ENCODE measurements at regions not wholly inside any gene's neighbourhood (a gene's known extent, or its start where the extent isn't known, plus 50 kb on each side); places are given as distances from the start of the nearest gene placed in this dataset.

DNA sequence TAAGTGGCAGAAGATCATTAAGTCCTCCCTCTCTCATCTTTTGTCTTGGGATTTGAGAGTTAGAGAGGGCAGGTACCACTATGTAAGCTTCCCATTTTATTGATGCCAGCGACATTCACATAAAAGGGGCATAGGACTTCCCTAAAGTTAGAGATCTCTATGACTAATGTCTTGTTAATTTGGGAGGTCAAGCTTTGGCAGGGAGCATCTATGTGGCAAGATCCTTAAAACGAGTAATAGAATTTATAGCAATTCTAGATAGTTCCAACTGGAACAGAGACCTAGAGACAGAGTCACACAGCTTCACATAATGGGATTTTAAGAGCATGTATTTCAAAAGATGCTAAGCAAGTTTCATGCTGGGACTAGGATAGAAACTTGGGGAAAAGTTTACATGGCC, 308.0 kb downstream of the MAP2K6 start:
- DNase-seq = no peak

DNA sequence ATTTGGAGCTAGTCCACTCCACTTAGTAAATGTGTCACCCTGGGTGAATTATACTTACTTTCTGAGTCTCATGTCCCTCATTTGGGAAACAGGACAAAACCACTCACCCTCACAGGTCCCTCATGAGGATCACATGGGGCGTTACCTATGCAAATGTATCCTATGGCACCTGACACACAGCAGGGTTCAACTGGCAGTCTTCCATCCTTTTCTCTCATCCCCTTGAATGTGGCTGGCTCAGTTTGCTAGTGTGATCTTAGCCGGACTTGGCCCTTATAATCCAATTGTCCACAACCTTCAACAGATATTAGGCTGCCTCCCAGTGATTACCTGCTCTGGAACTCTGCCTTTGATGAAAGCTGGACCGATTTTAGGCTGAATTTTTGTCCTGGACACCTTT, 308.8 kb downstream of the MAP2K6 start:
- no peak for DNase-seq

DNA sequence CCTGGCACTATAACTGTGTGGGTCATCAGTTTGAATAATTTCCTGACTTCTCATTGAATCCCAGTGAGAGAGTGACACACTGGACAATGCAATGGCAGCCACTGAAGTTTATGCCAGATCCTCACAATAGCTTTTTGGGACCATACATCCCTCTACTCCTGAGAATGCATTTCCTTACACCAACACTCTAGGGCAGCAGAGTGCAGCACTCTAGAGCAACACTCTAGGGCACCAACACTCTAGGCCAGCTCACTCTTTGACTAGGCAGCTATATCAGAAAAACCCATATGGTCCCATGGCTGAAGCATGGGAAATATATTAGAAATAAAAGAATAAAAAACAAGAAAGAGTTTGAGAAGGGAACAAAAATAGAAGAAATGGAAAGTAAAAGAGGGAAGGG, 309.2 kb downstream of the MAP2K6 start:
- DNase-seq = no peak

DNA sequence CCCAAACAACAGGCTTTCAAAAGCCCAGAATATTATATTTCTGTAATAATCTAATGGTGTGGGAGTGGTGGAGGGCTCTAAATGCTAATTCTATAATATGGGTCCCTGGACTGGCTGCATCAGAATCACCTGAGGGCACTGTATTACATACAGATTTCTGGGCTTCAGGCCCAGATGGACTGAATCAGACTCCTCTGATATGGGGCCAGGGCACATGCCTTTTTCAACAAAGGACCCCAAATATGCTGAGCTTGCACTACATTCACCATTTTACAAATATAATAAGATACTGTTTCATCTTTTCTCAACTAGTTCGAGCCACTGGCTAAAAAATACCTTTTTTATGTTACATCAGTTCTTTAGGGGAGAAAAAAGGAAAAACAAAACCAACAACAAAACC, 309.7 kb downstream of the MAP2K6 start:
- no peak for DNase-seq

DNA sequence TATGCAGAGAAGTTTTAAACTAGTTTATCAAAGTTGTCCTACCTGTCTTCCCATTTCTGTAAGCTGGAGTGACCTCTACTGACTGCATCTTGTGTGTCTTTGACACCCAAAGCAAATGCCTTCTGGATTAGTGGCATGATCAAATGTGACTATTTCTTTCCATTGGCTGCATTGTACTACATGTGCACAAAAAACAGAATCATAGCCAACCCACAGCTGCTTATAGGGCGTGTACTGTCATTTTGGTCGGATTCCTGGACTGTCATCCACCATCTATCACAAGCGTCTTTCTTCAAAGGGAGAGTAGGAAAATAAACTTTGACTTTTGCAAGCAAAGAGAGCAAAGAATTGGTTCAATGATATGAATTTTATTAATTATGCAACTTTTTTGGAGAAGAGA, 310.6 kb downstream of the MAP2K6 start:
- DNase-seq = no peak

DNA sequence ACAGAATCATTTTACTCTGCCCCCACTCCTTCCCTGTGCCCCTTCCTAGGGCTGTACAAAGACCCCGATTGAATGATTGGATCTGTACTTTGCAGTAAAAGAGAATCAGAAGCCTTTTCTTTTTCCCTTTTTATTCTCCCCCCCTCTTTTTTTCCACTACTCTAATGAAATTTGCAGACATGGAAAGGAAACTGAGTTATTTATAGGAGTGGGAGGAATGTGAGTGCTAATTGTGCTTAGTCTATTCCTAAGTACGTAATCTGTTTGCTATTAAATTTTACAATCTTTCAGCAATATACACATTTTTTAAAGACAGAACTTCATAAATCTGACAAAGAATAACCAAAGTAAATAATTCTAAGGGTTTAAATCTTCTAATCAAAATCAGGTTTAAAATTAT, 314.3 kb downstream of the MAP2K6 start:
- no peak for DNase-seq

DNA sequence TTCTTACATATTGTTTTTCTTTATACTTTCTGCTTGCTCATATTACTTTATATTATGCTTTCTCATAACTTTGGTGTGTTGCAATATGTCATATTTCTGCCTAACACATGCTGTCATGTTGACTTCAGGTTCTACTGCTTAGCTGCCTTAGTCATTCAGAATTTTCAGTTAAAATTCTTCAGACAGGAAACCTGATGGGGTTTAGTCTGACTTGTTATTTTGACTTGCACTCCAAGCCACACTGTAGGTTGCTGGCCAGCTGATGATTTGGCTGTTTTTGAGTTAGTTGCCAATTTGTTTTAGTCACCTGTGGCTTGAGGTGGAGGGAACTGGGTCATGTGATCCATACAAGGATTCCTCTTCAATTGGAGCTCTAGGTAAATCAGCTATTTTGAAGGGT, 315.4 kb downstream of the MAP2K6 start:
- no peak for DNase-seq

DNA sequence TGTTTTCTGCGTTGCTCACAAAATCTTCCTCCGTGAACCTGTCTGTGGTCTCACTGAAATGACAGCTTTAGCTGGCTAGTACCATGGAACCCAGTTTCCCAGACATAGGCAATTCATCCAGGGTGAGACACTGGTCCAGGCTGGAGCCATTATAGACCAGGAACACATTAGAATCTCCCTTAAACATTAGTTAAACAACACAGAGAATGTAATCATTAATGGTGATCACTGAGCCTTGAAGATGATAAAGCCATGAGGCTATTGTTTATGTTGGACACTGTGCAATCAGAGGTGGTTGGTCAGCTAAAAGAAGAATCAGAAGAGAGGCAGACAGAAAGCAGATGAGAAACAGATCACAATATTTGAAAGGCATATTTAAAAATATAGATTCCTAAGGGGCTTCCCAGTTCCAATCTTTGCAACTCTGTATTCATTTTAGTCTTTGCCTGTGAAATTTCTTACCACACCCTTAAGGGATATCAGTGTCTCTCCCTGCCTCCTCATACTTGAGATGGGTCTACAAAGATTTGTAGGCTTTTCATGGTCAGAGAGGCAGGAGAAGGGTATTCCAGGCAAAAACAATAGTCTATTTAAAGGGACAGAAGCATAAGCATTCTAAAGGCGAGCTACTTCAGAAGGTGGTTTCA, 317.9 kb downstream of the MAP2K6 start:
- no peak for DNase-seq

DNA sequence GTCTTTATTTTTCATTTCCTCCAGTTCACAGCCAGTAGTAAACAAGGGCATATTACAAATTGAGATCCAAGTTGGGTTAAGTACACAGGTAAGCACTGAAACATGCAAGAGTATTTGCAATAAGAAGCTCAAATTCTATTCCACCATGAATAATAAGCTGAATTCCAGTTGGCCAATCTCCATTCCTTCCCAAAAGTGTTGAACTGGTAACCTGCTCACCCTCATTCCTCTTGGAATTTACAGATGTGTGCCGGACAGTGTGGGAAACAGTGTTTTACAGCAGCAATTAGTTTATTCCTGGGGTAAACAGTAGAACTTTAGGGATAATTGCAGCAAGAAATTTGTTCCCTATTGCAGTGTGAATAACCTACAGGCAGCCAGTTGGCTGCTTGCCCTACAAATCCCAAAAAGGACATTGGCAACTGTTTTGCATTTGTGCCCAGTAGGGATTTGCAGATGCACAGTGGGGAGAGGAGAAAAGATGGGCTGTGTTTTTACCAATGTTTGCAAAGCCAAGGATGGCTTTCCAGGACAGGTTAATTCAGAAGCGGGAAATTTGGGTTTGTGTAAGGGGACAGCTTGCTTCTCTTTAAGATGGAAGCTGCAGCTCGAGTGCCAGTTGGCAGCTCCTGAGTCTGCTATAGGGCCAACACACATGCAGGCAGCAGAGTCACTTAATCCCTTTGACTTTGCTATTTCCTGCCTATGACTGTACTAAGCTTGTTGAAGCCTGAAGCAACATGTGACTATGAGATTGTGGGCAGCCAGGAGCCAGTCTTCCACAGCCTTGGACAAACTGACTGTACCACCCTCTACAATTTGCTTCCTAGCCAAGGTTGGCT, 318.9 kb downstream of the MAP2K6 start:
- DNase-seq = peak; percentile 42

DNA sequence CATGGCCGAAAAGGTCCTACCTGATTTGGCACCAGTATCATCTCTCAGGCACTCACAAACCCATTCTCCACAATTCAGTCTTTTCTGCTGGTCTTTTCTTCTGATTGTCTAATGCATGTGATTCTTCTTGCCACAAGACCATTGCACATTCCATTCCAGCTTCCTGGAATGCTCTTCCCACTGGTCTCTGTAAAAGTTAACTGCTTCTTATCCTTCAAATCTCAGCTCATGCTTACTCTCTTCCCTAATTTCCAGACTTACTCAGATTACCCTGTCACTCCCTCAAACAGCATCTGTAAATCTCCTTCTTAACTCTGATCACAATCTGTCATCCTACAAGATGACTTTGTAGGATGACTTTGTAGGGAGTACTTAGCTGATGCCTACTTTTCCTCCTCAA, 320.2 kb downstream of the MAP2K6 start:
- no peak for DNase-seq

DNA sequence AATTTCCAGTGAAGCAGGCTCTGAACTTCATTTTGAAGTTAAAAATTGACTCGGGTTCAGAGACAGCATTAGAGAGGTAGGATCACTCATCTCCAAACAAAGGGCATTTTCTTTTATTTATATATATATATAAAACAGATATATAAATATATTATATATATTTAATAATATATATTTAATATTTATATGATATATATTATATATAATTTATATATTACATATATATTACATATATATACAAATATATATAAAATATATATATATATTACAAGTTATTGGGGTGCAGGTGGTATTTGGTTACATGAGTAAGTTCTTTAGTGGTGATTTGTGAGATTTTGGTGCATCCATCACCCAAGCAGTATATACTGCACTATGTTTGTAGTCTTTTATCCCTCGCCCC, 320.8 kb downstream of the MAP2K6 start:
- DNase-seq = no peak

DNA sequence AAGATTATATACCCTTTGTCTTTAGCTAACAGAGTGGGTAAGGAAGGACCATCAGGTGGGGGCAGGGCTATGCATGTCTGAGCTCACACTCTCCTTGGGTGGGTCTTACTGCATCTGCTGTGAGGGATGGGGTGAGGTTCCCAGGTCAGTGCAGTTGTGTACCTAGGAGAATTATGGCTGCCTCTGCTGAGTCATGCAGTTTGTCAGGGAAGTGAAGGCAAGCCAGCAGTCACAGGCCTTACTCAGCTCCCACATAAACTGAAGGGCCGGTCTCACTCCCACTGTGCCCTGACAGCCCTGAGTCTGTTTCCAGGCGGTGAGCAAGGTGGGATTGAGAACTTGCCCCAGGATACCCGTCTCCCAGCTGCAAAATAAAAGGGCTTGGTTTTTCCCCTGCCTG, 328.6 kb downstream of the MAP2K6 start:
- DNase-seq = no peak

DNA sequence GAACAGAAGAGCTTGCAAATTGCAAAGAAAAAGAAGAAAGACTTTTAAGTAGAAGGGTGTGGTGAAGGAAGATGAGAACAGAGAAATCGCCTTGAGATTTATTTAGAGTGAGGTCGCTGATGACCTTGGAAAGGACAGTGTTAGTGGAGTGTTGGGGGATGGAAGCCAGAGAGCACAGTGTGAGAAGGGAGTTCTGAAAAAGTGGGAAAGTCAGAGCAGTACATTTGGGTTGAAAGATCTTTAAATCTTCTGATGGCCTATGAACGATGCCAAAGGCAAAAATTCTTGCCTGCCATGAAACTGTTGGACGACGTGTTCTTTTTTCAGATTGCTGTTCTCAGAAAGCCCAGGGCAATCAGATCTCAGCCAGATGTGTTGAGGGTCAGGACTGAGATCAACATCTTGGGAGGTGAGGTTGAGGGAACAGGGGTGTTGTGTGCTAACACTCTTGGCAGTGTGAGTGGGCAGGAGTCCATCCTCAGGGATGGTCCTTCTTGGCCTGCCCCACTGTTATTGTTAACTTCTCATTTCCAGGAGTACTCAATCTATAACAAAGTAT, 330.1 kb downstream of the MAP2K6 start:
- no peak for DNase-seq

DNA sequence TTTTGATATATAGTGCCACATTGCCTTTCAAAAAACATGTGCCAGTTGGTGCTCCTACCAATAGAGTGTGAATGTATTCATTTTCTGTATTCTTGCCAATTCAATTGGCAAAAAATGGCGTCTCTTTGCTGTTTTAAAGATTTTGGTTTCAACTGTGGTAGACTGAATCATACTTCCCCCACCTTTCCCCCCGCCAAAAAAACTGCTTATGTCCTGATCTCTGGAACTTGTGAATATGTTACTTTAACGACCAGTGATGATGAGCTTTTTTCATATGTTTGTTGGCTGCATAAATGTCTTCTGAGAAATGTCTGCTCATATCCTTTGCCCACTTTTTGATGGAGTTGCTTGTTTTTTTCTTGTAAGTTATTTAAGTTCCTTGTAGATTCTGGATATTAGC, 325.1 kb upstream of the KCNJ16 start:
- no peak for DNase-seq

DNA sequence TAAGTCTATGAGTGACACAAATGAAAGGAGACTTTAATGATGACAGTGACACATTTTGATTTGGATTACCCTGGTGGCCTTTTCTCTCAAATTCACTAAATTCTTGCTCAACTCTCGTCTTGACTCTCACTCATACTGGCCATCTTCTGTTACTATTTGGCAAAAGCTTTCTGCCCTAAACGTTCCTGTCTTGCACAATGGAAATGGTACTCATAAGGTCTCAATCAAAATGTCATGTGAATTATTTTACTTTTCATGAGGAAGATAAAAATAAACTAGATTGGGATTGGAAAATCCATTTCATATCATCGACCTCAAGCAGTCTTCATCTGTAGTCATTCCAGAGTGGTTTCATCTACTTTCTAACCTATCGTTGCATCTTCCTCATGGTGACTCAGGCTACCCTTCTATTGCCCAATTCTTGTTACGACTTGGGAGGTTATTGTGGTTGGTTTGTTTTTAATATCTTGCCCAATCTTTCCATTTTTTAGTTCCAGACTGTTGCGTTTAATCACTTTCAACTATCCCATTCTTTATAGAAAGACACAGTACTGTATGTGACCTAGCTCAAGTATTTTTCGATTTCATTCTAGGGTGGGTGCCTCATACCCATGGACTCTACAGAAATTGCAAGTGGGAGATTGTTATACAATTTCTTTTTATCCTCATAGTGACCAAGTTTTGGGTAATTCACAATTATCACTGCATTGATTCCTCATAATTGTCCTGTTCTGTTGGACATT, 317.2 kb upstream of the KCNJ16 start:
- no peak for DNase-seq

DNA sequence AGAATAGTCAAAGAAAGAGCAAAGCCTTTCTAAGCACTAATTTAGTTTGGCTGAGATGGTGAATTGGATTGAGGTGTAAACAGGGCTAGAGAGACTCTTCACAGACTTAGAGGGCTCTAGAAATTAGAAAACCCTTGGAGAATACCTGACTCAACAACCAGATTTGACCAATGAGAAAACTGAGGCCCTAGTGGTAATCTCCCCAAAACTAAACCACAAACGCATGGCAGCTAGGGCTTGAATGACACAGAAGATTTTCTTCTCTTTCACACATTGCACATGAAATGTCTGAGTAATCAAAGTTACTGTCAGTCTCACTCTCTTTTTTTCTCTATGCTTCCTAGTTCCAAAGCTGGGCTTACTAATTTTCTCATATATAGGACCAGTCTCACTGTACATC, 314.5 kb upstream of the KCNJ16 start:
- no peak for DNase-seq

DNA sequence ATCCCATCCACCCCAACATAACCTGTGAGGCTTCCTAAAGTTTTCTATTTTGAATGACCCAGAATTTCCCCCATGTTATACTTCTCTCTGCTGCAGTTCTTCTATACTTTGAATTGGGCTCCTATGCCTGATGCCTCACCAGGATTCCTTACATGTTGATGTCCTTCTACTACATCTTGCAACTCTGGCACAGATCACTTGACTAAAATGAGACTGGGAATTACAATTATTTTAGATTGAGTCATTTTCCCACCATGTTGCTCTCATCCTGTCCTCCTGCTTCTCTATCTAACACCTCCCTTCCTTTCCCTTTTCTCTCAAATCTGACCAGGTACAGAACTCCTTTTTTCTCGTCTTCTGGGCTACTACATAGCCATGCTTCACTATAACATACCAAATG, 314.0 kb upstream of the KCNJ16 start:
- no peak for DNase-seq

DNA sequence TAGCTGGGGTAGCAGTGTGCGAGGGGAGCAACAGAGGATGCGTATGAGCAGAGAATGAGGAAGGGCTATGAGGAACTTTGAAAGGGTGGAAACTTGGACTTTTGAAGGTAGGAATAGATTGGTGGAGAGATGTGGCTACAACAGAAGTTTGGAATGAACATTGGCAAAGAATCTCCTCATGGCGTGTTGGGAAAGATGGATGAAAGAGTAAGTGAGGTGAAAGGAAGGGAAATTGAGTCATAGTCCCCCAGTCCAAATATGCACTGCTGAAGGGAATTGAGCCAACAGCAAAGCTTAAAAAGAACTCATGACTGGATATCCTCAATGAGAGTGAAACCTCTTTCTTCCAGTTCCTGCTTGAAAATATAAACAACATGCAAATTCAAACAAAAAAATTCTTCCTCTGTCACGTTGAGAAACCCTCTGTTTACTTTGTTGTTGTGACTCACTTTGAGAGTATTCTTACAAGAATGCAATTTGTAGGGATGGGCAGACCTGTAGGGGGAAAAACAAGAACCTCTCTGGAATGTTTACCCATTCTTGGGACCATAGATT, 313.2 kb upstream of the KCNJ16 start:
- DNase-seq = no peak

DNA sequence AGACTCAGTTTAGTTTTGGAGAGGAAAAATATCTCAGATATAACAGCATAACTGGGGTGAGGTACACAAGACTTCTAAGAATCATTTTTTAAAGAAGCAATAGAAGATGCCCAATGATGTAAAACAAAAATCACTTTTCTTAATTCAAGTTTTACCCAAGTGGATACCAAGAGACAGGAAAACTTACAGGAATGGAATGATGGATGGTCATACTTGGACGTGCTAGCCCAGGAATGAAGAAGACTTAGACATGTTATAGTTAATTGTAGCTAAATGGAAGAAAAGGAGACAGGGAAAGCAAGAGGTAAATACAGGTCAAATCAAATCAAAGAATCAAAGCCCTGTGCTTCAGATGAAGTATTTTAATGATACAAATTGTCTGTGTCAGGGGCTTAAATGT, 312.7 kb upstream of the KCNJ16 start:
- DNase-seq = no peak

DNA sequence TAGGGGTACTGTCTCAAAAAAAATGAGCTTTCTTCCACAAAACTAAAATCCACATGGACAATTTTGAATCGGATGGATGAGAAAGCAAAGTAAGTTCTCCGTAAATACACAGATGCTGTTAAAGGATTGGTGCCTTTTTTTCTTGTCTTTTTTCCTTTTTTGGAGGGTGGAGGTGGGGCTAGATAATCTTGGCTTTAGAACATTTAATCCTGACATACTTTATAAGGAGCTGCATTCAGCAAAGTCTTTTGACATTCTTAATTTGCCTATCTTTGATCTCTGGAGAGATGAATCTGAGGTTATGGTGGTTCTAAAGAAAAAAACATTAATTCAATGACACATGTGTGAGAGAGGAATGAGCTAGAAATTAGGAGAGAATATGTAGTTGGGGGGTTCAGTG, 312.3 kb upstream of the KCNJ16 start:
- no peak for DNase-seq

DNA sequence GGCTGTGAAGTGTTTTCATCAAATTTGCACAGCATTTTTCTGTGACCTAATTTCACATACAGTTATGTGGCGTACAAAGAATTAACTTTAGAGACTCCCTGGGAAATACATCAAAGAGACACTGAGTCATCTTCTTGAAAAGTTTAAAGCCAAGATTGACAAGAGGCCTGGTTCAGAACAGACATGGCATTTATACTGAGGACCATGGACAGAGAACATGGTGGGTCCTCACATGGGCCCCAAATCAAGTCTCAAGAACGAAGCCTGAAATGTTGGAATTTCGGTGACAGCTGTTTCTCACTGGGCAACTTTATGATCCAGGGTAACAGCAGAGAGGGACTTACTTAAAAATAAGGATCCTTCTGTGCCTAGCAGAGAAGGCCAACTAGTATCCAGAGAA, 311.5 kb upstream of the KCNJ16 start:
- DNase-seq = no peak

DNA sequence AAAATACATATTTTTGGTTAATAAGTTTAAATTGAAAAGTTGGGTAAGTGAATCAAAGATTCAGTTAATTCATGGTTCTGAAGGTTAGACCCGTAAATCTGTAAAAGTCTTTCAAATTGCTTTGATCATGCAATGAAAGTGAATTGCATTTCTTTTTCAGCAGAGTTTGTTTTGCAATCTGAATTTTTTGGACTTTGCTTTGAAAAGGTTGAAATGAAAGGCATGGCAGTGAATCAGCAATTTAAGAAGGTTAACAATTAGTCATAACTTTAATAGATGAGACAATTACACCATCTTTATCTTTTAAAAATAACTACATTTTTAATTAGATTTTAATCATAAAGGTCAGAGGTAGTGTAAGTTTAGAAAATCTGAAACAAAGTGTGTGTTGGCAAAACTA, 310.9 kb upstream of the KCNJ16 start:
- DNase-seq = no peak

DNA sequence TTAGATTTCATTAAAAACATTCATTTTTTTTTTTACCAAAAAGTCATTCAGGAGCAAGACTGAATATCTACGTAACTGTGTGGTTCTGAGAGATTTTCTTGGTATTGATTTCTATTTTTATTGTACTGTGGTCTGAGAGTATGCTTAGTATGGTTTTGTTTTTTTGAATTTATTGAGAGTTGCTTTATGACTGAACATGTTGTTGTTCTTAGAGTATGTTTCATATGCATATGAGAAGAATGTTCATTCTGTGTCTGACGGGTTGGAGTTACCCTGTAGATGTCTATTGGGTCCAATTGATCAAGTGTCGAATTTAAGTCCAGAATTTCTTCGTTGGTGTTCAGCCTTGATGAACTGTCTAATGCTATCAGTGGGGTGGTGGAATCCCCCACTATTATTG, 306.0 kb upstream of the KCNJ16 start:
- DNase-seq = no peak

DNA sequence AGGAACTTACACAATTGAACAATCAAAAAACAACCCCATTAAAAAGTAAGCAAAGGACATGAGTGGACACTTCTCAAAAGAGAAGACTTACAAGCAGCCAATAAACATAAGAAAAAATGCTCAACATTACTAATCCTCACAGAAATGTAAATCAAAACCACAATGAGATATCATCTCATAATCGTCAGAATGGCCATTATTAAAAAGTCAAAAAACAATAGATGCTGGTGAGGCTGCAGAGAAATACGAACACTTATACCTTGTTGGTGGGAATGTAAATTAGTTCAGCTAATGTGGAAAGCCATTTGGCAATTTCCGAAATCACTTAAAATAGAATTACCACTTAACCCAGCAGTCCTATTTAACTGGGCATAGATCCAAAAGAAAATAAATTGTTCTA, 301.9 kb upstream of the KCNJ16 start:
- no peak for DNase-seq

All from DMS 273 treated with DMSO at 0.1 percent for 48 hours (cell line).